GM19023 (cell line): ENCODE measurements at regions not wholly inside any gene's neighbourhood (a gene's known extent, or its start where the extent isn't known, plus 50 kb on each side); places are given as distances from the start of the nearest gene placed in this dataset.
"Not testable (repeated sequence)": the region's sequence is repeated elsewhere in the genome, so short reads cannot be mapped to it uniquely, and the experiment has no call there.

Experiments used
- ATAC-seq: cut with Tn5 transposase; IDR thresholded peaks from one replicate; pipeline ENCODE4 v1.9.1; 2021; ENCODE audit warnings: mild to moderate bottlenecking, moderate library complexity; ENCODE audit not compliant: unreplicated experiment

GRCh38 chr5:136492587-136492986, 127.2 kb upstream of the TRPC7 start:
- ATAC-seq, result no peak

DNA sequence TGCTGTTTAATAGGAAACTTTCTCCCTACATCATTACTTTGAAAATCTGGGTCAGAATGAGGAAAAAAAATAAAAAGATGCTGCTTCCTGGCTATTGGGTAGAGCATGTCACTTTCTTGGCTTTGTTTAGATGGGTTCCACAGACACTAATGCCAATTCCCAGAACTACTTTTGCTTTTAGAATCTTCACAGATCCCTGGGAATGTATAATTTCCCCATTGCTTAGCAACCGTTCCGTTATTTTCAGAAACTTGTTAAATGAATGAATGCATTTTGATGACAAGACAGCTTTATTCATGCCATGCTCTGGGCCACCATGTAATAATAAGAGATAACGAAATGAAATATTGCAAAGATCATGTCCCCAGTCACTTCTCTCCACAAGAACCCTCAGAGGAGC, 126.5 kb upstream of the TRPC7 start:
- ATAC-seq, result no peak

DNA sequence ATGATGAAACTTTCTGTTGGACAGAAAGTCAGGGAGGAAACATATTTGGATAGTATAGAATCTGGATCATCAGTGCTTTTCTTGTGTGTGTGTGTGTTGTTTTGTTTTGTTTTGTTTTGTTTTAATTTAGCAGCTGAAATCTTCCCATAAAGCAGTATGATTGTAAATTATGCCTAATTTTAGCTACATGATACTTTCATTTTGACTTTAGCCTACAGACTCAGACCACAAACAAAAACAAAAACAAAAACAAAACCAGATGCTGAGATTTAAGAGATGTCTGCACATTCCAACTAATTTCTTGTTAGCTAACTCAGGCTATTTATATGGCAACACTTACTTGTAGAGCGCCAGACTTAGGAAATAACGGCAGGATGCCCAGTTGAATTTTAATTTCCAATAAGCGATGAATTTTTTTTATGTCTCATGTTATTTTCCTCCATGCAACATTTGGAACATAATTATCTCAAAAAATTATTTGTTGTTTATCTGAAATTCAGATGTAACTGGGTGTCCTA, 119.5 kb upstream of the TRPC7 start:
- ATAC-seq, result no peak

DNA sequence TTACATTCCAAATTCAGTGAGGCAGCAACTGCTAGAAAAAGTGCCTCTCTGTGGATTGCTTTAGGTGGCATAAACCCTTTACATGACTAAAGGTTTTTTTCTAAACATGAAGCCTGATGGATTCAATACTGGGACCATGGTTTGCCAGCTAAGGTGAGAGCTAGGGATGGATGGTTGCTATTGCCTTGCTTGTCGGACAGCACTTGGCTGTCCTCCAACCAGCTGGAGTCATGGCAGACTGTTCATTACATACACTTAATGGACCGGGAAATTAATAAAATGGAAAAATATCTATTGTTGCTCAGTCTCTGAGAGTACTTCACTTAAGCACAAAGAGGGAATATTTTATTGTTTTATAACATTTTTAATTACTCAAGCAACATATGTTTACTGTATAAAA, 116.9 kb upstream of the TRPC7 start:
- ATAC-seq, result no peak

DNA sequence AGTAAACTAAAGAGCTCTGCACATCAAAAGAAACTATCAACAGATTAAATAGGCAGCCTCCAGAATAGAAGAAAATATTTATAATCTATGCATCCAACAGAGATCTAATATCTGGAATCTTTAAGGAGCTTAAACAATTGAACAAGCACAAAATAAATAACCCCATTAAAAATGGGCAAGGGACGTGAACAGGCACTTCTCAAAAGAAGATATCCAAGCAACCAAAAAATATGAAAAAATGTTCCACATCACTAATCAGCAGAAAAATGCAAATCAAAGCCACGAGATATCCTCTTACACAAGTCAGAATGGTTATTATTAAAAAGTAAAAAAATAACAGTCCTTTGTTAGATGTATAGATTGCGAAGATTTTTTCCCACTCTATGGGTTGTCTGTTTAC, 109.1 kb upstream of the TRPC7 start:
- ATAC-seq, result no peak

GRCh38 chr5:136467632-136468031, 102.3 kb upstream of the TRPC7 start:
- ATAC-seq, result no peak

- no peak for ATAC-seq
Observed at GRCh38 chr5:136466041-136466415, 100.7 kb upstream of the TRPC7 start.

- ATAC-seq, result no peak
Observed at GRCh38 chr5:136458481-136458880, 93.1 kb upstream of the TRPC7 start.

GRCh38 chr5:136457390-136458013, 92.2 kb upstream of the TRPC7 start:
- no peak for ATAC-seq

DNA sequence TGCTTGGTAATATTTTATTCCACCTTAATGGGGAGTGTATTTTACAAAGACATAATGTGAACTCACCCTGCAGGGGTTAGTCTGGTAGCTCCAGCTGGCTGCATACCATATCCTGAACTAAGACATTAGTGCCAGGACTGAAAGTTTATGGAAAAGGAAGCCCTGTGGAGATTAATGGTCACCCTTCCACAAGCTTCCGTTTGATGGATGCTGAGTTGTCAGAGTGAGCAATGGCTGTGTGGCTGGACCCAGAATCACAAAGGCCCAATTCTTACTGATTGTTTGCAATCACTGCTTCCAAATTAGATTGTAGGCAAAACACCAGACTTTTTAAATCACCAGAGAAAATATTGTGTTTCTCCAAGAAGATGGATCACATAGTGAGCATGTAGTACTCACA, 90.1 kb upstream of the TRPC7 start:
- no peak for ATAC-seq

- no peak for ATAC-seq
Observed at GRCh38 chr5:136453986-136454758, 88.8 kb upstream of the TRPC7 start.

DNA sequence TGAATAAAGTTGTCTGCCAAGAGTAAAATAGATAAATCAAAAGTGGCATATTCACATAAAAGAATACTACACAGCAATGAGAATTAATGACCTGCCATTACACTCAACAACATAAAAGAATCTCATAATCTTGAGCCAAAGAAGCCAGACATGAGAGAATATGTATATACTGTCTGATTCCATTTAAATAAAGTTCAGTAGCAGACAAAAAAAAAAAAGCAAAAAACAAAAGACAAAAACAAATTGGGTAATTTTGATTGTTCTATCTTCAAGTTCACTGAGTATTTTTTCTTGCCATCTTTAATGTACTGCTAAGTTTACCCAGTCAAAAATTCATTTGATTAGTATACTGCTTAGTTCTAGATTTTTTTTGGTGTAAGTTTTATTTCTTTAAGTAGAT, 87.9 kb upstream of the TRPC7 start:
- ATAC-seq, result no peak

DNA sequence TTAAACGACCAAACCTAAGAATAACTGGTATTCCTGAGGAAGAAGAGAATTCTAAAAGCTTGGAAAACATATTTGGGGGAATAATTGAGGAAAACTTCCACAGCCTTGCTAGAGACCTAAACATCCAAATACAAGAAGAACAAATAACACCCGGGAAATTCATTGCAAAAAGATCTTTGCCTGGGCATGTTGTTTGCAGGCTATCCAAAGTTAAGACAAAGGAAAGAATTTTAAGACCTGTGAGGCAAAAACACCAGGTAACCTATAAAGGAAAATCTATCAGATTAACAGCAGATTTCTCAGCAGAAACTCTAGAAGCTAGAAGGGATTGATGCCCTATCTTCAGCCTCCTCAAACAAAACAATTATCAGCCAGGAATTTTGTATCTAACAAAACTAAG, 82.2 kb upstream of the TRPC7 start:
- ATAC-seq, result not testable (repeated sequence)

- ATAC-seq, result no peak
Observed at GRCh38 chr5:136446565-136446964, 81.2 kb upstream of the TRPC7 start.

DNA sequence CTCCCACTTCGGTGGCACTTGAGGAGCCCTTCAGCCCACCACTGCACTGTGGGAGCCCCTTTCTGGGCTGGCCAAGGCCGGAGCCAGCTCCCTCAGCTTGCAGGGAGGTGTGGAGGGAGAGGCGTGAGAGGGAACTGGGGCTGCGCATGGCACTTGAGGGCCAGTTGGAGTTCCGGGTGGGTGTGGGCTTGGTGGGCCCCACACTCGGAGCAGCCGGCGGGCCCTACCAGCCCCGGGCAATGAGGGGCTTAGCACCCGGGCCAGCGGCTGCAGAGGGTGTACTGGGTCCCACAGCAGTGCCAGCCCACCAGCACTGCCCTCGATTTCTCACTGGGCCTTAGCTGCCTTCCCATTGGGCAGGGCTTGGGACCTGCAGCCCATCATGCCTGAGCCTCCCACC, 78.8 kb upstream of the TRPC7 start:
- not testable (repeated sequence) for ATAC-seq

DNA sequence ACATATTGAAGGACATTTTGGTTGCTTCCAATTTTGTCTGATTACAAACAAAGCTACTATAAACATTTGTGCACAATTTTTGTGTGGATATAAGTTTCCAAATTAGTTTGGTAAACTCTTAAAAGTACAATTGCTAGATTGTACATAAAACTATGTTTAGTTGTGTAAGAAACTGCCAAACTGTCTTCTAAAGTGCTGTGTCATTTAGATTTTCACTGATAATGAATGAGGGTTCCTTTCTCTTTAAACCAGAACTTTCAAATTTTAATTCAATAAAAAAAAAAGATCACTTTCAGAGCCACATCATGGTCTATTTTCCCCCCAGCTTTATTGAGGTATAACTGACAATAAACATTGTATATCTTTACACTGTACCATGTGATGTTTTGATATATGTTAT, 74.0 kb upstream of the TRPC7 start:
- no peak for ATAC-seq

DNA sequence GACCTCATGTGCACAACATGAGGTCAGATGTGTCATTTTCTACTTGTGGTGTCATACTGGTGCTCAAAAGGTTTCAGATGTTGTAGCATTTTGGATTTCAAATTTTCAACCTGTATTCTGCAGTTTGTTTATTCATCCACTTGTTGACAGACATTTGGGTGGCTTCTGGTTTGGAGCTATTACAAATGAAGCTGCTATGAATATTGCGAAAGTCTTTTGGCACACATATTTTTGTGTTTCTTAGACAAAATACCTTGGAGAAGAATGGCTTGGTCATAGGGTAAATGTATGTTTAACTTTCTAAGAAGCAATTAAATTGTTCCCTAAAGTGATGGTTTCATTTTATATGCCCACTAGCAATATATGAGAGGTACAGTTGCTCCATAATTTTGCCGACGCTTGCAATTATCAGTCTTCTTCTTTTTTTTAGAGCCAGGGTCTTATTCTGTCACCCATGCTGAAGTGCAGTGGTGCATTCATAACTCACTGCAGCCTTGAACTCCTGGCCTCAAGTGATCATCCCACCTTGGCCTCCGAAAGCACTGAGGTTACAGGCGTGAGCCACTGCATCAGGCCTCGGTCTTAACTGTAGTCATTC, 70.7 kb upstream of the TRPC7 start:
- no peak for ATAC-seq

- no peak for ATAC-seq
Observed at GRCh38 chr5:136434795-136435194, 69.5 kb upstream of the TRPC7 start.

DNA sequence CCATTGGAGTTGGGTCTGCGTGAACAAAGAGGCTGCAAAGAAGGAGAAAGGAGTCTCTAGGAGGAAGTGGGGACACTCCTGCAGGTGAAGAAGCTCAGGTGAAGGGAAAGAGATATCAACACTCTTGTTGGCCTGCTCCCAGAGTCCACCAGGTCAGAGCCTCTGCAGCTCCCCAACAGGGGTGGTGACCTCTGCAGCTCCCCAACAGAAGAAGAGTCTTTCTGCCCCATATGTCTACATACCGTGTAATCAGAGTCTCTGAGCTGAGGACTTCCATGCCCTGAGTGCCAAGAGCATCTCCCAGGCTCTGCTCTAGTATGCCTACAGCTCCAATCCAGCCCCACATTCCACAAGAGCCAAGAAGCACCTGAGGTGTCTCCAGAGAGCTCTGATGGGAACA, 67.4 kb upstream of the TRPC7 start:
- no peak for ATAC-seq

GRCh38 chr5:136430081-136430480, 64.7 kb upstream of the TRPC7 start:
- ATAC-seq, result no peak

DNA sequence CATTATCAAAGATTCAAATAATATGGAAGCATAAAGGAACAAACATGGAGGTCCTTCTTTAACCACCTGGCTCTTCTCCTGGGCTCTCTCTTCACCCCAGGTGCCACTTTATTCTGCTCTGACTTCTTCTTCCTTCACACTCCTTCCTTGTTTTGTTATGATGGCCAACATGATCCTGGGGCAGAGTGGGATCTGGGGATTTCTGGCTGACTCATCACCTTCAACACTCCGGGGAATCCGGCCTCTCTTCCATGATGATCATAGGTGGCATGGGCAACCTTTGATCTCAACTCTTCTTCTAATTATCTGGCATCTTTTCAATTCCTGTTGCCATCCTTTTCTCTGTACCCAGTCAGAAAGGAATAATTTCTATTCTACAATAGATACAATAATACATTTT, 62.1 kb upstream of the TRPC7 start:
- ATAC-seq, result no peak

- ATAC-seq, result no peak
Observed at GRCh38 chr5:136425921-136426320, 60.6 kb upstream of the TRPC7 start.
